ENCODE measurements at regions not wholly inside any gene's neighbourhood (a gene's known extent, or its start where the extent isn't known, plus 50 kb on each side); places are given as distances from the start of the nearest gene placed in this dataset.

GRCh38 chr13:90997951-90998350 lies 349.5 kb upstream of the MIR17HG start:
- no peak for DNase-seq (ENCODE audit: low read depth in 1 of 2, low spot score in 1 of 2)
- H3K4me3 ChIP-seq (replicated peaks; ENCODE audit: insufficient read depth, low read length): no peak overlapping the region
- H3K27me3 ChIP-seq (ENCODE audit: insufficient read depth, poor library complexity, severe bottlenecking): no peaks in the 10 kb centered on the region
- no peak overlapping the region for H3K27ac ChIP-seq (replicated peaks)
- TF ChIP-seq SPI1 (IDR thresholded peaks at IDR 0.05; ENCODE audit: borderline replicate concordance, low read depth): no peak
- no peak for TF ChIP-seq CTCF (IDR thresholded peaks at IDR 0.05; ENCODE audit: insufficient read depth, low read length)
- no peak for TF ChIP-seq POLR2AphosphoS5 (IDR thresholded peaks at IDR 0.05; ENCODE audit: low read depth)
- no peak for TF ChIP-seq REST (IDR thresholded peaks at IDR 0.05; ENCODE audit: insufficient replicate concordance, low read depth)
- TF ChIP-seq GABPA (IDR thresholded peaks at IDR 0.05; ENCODE audit: low read depth): no peak

GRCh38 chr13:90999401-90999800 lies 348.1 kb upstream of the MIR17HG start:
- Histone ChIP-seq H3K27me3 (ENCODE audit: insufficient read depth, poor library complexity, severe bottlenecking) (no peaks in the 10 kb centered on the region), H3K27ac (replicated peaks) (no peak overlapping the region), H3K4me3 (replicated peaks; ENCODE audit: insufficient read depth, low read length) (no peak overlapping the region)
- TF ChIP-seq CTCF (IDR thresholded peaks at IDR 0.05; ENCODE audit: insufficient read depth, low read length) (no peak), GABPA (IDR thresholded peaks at IDR 0.05; ENCODE audit: low read depth) (no peak), REST (IDR thresholded peaks at IDR 0.05; ENCODE audit: insufficient replicate concordance, low read depth) (no peak), POLR2AphosphoS5 (IDR thresholded peaks at IDR 0.05; ENCODE audit: low read depth) (no peak), SPI1 (IDR thresholded peaks at IDR 0.05; ENCODE audit: borderline replicate concordance, low read depth) (no peak)
- no peak for DNase-seq (ENCODE audit: low read depth in 1 of 2, low spot score in 1 of 2)

GRCh38 chr13:91001371-91001770 lies 346.1 kb upstream of the MIR17HG start:
- no peak for TF ChIP-seq SPI1 (IDR thresholded peaks at IDR 0.05; ENCODE audit: borderline replicate concordance, low read depth)
- no peak for TF ChIP-seq REST (IDR thresholded peaks at IDR 0.05; ENCODE audit: insufficient replicate concordance, low read depth)
- no peak for TF ChIP-seq POLR2AphosphoS5 (IDR thresholded peaks at IDR 0.05; ENCODE audit: low read depth)
- no peak for TF ChIP-seq GABPA (IDR thresholded peaks at IDR 0.05; ENCODE audit: low read depth)
- no peak for TF ChIP-seq CTCF (IDR thresholded peaks at IDR 0.05; ENCODE audit: insufficient read depth, low read length)
- Histone ChIP-seq H3K4me3 (replicated peaks; ENCODE audit: insufficient read depth, low read length) (no peak overlapping the region), H3K27me3 (ENCODE audit: insufficient read depth, poor library complexity, severe bottlenecking) (no peaks in the 10 kb centered on the region), H3K27ac (replicated peaks) (no peak overlapping the region)
- no peak for DNase-seq (ENCODE audit: low read depth in 1 of 2, low spot score in 1 of 2)
